Stimulated activated CD8-positive, alpha-beta memory T cell treated with anti-CD3 and anti-CD28 coated beads, Interleukin-7, amount 100 ng/mL, for 4 hours (primary cell): ENCODE measurements at regions not wholly inside any gene's neighbourhood (a gene's known extent, or its start where the extent isn't known, plus 50 kb on each side); places are given as distances from the start of the nearest gene placed in this dataset.
"Not testable (repeated sequence)": the region's sequence is repeated elsewhere in the genome, so short reads cannot be mapped to it uniquely, and the experiment has no call there.

Experiments used
- DNase-seq, 2 donors: peaks; one replicate each; pipeline ENCODE4 v3.0.0-alpha.2; 2020; ENCODE audit warnings: low read depth in 2 of 2

DNA sequence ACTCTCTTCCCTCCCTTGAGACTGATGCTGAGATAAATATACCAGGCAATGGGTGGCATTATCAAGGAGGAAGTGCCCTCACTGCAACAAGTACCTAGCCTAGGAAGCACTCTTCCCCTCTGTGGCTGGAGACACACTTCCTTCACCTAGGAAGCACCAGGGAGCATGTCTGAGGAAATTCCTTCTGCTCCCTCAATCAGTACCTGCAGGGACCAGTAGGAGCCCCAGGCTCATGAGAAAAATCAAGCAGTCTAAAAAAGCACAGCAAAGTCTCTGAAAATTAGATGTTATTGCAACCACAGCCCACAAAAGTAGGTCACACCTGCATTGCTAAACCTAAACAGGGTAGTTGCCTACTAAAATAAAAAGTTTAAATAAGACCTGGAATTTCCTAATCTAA, 78.2 kb upstream of the TRPM1 start:
- DNase-seq: no peak

- DNase-seq: no peak
These were observed 91.8 kb upstream of the TRPM1 start for GRCh38 chr15:31193291-31193690.

- DNase-seq: no peak
These were observed 94.3 kb upstream of the TRPM1 start for GRCh38 chr15:31195871-31196270.

- peak in 1 of 2 donors; percentile 11 for DNase-seq
These were observed 96.2 kb upstream of the TRPM1 start for GRCh38 chr15:31197497-31198414.

GRCh38 chr15:31200735-31201151, 99.2 kb upstream of the TRPM1 start:
- peak; percentile 48 to 55 for DNase-seq

- DNase-seq: no peak
These were observed 101.4 kb upstream of the TRPM1 start for GRCh38 chr15:31202953-31203352.

GRCh38 chr15:31203999-31204398, 102.5 kb upstream of the TRPM1 start:
- DNase-seq: no peak

DNA sequence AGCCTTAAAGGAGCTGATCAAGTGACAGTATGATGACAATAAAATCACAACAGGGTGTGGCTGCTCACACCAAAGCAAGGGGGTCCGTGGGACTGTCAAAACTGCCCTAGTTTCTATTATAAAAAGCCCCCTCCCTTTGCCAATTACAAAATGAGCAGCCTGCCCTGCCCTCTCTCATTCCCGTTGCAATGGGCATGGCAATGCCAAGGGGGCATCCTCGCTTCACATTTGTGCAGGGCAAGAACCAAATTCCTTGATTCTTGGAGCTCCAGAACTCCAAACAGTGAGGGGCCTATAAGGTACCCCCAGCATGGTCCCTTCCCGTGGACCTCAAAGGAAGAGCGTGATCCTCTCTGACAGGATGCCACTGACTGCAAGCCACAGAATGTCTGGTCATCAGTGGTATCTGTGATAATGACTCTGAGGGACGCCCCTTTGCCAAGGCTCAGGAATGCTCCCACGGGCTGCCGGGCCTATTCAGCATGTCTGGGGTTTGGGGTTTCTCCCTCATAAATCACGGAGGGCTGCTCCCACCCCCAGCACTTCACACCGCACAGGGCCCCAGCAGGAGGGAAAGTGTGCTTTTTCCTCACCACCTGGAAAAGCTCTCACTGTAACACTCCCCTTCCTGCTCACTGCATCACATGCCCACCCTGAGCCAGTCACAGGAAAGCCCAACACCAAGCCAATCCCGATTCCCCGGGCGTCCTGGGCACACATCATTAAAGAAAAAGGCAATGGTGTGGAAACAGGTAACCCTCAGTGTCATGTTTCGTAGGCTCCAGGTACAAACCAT, 105.1 kb upstream of the TRPM1 start:
- no peak for DNase-seq

GRCh38 chr15:31207246-31207645, 105.7 kb upstream of the TRPM1 start:
- DNase-seq: no peak

- not testable (repeated sequence) for DNase-seq
These were observed 106.3 kb upstream of the TRPM1 start for GRCh38 chr15:31207861-31208260.

- DNase-seq: no peak
These were observed 107.3 kb upstream of the TRPM1 start for GRCh38 chr15:31208817-31209216.

GRCh38 chr15:31211353-31211752, 109.8 kb upstream of the TRPM1 start:
- DNase-seq: no peak

- DNase-seq: no peak
These were observed 111.0 kb upstream of the TRPM1 start for GRCh38 chr15:31212326-31213080.

DNA sequence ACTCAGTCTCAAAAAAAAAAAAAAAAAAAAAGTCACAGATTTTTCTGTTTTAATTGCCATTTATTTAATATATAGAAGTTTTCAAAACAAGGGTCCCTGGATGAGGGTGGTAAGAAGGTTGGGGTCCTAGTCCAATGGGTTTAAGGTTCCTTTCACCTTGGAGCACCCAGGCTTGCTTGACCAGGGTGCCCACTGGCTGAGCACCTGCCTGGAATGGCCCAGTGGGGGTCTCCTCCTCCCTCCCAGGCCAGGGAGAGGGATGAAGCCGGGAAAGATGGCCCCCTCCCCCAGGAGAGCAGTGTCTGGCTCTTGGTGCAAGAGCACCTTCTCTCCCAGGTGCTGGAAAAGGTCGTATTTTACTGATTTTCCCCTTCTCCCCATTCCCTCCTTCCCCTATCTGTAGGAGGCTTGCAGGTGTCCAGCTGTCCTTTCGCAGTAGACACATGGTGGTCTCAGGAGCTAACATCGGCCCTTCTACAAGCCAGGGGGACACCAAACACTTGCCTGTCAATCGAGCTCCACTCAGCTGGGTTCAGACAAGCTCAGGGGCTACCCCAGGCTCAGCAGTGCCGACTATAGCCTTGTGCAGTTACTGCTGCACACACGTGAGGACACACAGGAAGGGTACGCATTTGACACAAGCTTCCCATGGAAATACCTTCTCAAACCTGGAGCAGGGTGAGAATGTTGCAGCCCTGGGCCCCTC, 112.3 kb upstream of the KLF13 start:
- no peak for DNase-seq

GRCh38 chr15:31214864-31215489, 111.7 kb upstream of the KLF13 start:
- DNase-seq: no peak

DNA sequence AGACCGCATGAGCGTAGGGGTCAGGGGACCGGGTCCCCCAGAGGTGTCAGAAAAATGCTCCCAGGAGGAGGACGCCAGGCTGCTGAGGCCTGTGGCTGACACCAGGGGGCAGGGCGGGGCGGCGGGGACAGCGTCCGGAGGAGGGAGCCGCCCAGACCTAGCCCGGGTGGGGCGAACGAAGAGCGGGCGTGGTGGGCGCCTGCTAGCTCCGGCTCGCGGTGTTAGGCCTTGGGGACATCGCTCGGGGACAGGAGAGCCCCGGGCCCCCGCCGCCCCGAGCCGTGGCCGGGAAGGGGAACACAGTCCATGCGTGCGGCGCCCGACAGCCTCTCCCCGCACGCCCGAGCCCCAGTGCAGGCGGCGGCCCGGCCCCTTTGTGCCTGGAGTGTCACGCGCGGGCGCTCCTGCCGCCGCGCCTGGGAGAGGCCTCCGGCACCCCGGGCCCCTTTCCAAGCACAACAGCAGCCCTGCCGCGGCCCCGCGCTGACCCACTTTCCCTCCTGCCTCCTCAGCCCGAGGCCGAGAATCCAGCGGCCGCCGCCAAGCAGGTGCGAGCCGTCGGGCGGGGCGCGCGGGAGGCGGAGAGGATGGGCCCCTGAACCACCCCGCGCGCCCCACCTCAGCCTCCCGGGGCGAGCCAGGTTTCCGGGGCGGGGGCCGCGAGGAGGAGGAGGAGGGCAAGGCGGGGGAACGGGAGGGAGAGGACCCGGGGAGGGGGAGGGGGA, 111.0 kb upstream of the KLF13 start:
- peak; percentile 60 to 76 for DNase-seq

DNA sequence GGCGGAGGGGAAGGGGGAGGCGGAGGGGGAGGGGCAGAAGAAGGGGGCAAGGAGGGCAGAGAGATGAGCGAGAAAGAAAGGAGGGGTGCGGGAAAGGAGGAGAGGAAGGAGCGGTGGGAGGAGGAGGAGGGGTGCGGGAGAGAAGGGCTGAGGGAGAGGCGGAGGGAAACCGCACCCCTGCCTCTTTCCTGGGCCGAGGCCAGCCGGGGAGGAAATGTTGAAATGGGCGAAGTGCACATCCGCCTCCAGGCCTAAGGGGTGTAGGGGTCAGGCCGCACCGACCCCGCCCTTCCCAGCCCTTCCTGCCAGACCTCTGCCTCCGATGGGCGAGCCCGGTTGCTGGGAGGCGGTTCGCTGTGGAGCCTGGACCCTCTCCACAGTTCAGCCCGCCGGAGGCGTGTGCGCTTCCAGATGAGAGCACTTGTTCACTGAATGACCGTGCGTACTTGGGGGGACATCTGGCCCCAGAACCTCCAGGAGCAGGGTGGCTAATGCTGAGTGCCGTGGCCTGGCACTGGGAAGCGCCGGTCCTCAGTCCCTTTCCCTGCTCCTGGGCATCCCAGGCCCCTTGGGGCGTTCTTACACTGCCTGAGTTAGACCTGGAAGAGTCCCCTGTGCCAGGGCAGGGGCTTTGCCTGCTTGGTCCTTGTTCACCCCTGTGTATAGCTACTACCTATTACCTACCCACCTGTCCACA, 110.3 kb upstream of the KLF13 start:
- DNase-seq: peak; percentile 24 to 46

GRCh38 chr15:31217067-31217466, 109.6 kb upstream of the KLF13 start:
- no peak for DNase-seq

DNA sequence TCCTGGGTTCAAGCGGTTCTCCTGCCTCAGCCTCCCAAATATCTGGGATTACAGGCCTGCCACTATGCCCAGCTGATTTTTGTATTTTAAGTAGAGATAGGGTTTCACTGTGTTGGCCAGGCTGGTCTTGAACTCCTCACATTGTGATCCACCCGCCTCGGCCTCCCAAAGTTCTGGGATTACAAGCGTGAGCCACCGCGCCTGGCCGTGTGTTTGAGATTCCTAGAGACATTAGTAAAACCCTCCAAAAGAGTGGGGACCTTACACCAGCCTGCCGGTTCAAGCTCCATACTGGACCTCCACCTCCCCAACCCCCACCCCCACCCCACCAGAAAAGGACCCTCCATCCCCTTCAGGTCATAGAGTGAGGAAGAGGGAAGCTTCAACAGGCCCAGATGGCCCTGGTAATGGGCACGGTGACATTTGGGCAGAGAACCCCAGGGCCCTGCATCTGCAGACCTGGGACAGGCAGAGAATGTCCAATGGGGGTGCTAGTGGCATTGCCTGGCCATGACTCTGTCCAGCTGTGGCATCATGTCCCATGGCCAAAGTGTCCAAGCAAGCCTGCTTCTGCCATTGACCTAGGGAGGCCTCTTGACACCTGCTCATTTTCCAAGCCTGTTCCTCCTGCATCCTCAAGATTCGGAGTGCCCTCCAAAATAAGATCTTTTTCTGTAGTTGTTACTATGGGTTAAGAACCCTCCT, 108.9 kb upstream of the KLF13 start:
- DNase-seq: no peak
